Fibroblast of gingiva (primary cell): ENCODE measurements at regions not wholly inside any gene's neighbourhood (a gene's known extent, or its start where the extent isn't known, plus 50 kb on each side); places are given as distances from the start of the nearest gene placed in this dataset.

Source experiments
- DNase-seq: peaks from one replicate; pipeline ENCODE4 v3.0.0-alpha.2; 2011; ENCODE audit warnings: low read depth

DNA sequence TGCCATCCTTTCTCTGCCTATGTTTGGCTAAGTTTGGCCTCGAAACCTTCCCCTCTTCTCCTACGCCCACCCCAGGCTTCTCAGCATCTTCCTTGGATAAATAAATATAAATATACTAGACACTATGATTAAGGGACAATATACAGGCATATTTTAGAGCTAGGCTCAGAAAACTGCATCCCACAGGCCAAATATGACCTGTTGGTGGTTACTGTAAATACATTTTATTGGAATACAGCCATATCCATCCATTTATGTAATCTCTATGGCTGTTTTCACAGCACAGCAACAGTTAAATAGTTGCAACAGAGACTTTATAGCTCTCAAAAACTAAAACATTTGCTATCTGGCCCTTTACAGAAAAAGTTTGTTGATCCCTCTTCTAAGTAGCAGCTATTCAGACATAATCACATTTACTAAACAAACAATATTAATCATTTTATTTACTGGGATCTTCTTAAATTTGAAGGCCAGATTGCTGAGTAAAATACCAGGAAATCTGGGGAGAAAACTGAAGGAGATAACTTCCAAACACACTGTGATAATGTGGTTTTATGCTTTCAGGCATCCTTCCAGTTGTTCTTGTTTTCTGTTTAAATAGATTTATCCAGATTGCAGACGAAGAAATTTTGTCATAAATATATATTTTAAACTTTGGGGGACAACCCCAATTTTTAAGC, 269.7 kb upstream of the THRB start:
- no peak for DNase-seq

DNA sequence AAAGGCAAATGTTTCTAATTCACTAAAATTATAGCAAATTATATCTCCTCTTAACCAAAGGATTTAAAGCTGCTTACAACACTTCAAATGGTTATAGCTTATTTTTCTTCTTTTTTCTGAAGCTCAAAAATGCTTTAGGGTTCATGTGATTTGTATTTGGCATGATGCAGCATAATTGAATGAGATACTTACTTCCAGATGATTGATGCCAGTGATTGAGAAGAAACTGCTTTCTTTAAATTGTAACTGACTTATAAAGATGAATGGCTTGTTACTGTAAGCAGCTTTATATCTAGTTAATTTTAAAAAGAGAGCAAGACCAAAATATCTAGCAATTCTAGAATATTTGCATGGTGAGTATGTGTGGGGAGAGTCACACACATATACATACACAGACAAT, 270.7 kb upstream of the THRB start:
- DNase-seq = no peak

DNA sequence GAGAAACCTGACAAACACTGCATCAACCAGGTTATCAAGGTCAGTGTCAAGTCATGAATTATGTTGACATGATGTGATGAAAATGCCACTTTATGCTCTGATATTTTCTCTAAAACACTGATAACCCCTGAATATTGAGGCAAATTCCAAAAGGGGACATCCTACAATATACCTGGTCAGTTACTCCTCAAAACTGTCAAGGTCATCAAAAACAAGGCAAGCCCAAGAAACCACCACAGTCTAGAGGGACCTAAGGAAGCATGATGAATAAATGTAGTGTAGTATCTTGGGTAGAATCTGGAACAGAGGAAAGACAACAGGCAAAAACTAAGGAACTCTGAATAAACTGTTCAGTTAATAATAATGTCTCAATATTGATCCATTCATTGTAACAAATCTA, 275.3 kb upstream of the THRB start:
- DNase-seq = no peak

DNA sequence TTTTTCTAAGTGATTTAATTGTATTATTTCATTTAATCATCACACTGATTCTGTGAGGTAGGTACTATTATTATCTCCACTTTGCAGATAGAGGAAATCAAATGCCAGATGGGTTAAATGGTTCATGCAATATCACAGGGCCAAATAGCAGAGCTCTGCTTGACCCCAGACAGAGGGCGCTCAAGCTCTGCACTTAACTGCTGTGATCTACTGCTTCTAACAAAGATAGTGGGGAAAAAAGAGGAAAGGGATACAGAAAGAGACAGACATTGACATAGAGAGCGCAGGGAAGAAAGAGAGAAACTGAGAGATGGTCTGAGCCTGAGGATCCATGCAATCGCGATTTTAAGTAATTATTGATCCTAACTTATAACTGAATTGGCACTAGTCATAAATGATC, 279.1 kb upstream of the THRB start:
- peak; percentile 51 for DNase-seq

DNA sequence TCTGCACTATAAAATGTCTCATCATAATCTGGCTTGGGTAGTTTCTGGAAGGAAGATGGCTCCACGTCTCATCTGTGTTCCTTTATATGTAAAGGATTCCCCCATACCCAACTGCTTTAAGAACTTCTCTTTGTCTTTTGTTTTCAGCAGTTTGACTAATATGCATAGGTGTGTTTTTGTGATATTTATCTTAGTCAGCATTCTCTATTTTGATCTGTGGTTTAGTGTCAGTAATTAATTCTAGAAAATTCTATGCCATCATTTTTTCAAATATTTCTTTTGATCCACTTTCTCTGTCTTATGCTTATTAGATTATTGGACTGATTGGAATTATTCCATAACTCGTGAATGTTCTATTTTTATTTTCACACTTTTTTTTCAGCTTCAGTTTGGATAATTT, 286.3 kb upstream of the THRB start:
- no peak for DNase-seq

DNA sequence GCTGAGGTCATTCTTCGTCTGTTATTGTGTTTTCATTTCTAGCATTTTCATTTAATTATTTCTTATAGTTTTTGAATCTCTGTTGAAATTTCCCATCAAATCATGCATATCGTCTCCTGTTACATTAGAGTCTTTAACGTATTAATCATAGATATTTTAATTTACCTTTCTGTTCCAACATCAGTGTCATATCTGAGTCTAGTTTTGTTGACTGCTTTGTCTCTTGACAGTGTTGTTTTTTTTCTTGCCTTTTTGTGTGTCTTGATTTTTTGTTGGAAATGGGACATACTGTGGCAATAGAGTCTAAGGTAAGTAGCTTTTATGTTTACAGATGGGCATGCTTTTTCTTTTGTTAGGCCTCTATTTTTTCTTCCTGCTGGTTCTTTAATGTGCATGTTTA, 286.8 kb upstream of the THRB start:
- DNase-seq = no peak

DNA sequence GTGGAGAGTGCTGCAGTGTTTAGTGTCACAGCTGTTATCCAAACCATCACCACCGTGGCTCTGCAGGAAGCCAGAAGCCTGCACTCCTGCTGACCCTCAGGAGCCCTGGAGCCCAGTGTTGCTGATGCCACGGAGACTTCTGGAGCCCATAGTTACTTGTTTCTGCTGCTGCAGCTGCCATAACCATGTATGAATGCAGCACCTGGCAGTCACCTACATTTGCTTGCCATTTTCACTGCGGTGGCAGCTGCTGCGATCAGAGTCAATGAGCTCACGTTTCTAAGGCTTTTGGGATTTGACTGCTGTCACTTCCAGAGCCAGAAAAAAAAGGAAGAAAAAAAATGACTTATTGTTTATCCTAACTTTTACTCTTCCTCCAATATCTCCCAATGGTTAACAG, 299.2 kb upstream of the THRB start:
- DNase-seq = no peak

DNA sequence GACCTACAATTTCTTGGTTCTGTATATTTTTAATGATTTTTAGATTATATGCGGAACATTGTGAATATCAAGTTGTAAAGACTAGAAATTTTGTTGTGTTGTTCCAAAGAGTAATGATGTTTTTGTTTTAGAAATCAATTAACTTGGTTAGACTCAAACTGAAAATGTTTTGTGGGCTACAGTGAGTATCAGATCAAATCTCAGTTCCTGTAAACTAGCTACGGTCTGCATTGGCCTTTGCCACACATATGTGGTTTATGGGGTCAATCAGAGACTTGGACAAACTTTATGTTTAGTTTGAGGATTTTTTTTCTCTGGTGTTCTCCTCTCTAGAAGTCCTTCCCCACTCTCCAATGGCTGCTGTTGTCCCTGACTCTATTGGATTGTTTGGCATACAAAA, 308.0 kb upstream of the THRB start:
- DNase-seq = no peak

DNA sequence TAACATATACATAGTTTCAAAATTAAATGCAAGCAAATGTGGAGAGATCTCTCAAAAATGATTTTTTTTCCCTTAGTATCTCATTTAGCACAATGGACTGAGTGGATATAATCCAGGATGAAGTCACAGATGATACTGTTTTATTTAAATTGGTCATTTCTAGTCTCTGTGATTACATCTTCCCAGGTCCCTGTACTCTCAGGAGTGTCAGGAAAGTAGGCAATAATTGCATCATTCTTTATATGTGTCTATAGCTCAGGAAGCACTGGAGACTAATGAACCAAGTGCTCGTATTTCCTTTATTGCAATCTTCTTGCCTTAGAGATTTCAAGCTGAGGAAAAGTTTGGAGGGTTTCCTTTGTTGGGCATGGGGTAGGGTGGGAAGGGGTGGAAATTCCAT, 309.4 kb upstream of the THRB start:
- DNase-seq = no peak

DNA sequence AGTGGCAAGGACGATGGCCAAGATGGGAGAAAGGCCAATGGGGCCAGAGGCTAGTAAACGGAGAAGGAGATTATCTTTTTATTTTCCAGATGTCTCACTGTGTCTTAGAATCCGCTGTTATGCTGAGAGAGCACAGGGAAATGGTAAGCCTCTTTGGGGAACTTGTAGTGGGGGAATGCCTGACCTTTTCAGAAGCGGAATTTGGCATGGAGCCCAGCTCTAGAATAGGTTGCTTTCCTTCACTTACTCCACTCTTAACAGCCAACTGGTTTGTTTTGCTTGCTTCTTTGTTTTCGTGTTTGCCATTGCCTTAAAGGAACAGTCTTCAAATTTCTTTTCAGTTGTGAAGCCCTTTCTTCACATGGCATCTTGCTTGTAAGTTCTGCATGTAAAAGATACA, 316.2 kb upstream of the THRB start:
- no peak for DNase-seq

DNA sequence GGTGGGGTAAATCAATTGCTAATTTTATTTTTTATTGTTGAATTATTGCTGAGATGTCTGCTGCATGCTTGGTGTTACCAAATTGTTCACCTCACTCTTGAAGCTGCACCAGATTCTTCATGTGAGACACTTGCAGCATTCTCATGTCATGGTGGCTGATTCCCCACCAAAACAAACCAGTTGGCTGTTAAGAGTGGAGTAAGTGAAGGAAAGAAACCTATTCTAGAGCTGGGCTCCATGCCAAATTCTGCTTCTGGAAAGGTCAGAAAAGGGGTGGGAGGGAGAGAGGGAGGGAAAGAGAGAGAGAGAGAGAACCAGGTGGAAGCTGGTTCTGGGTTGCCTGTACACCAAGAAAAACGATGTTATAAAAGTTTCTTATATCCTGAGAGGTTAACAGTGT, 317.5 kb upstream of the THRB start:
- DNase-seq = no peak

DNA sequence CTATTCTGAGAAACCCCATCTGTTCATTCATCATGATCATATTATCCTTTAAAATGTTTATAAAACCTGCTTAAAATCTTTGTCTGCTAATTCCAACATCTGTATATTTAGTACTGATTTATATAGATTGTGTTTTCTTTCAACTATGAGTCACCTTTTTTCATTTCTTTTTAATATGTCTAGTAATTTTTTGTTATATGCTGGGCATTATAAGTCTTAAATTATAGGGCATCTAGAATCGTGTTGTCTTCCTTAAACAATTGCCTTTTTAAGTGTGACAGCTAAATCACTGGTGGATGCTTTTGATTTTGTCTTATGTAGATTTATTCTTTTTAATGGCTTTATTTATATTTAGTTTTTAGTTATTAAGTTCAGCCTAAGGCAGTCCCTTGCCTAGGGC, 323.4 kb upstream of the THRB start:
- DNase-seq = no peak

DNA sequence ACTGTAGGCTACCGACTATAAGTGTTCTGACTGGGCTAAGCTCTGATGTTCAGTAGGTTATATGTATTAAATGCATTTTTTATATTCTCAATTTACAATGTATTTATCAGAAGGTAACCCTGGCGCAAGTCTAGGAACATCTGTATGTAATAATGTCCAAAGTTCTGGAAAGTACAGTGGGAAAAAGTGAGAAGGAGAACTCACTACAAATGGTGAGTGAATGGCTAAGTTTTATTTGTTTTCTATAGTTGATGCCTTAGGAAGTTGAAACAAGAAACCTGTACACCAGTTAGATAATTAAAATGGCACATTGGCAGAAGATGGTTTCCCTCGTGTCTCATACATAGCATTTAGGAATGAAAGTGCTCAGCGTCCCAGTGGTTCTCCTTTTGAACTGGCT, 333.4 kb upstream of the THRB start:
- DNase-seq = no peak

DNA sequence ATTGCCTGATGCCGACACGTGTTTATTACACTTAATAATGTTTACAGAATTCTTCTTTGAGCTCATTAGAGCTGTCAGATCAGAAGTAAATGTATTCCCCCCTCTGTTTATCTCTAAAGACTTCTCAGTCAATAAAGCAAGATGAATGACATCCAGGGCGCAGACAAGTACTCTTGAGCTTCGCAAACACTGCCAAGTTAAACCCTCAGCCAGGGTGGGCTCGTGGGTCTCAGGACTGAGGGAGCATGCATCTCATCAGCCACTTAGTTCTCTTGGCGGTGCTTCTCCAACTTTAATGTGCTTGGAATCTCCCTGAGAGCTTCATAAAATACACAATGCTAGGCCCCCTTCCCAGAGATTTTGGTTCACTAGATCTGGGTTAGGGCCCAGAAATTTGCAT, 333.9 kb upstream of the THRB start:
- no peak for DNase-seq

DNA sequence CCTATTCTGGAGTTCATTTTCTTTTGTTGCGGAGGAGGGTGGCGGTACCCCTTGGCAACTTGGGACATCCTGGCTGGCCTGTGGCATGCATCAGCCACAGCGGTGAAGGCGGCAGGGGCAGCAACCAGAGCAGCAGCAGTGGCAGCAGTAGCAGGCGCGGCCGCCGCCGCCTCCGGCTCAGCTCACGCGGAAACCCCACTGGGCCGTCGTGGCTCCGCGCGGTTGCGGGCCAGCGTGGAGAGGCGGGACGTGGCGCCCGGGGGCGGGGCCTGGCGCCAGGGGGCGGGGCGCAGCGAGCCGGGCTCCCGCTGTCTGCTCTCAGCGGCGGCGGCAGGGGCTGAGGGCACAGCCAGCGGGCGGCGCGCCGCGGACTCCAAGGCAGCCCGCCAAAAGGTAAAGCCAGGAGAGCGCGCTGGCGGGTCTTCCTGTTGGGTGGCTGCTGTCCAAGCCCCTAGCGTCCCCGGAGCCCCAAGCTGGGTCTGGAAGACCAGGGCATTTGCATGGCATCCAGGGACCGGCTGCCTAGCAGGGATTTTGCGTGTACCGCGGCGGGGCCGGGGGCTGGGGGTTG, 334.4 kb upstream of the THRB start:
- DNase-seq = no peak

DNA sequence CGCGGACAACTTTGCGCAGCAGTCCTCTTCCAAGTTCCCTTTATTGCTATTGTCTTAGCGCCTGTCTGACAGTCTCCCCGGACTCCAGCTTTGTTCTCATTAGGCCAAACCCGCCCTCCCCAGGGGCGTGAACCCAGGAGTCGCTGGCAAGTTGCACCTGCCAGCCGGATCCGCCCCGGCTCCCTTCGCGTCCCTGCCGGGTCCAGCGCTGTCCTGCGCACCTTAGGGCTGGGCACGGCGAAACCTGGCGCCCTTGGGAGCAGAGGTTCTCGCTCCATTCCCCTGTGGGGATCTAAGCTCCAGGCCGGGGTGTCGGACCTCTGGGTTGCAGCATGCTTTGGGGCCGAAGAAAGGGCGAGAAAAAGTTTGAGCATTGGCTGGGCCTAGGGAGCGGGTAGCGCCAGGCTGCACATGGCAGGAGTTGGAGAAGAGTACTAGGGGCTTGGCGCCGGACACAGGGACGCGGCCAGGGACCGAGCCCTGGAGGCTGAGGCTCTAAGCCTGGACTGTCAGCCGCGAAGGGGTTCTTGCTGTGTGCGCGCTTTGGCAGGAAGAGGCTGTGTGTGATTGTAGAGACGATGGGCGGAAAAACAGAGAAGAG, 335.1 kb upstream of the THRB start:
- no peak for DNase-seq

DNA sequence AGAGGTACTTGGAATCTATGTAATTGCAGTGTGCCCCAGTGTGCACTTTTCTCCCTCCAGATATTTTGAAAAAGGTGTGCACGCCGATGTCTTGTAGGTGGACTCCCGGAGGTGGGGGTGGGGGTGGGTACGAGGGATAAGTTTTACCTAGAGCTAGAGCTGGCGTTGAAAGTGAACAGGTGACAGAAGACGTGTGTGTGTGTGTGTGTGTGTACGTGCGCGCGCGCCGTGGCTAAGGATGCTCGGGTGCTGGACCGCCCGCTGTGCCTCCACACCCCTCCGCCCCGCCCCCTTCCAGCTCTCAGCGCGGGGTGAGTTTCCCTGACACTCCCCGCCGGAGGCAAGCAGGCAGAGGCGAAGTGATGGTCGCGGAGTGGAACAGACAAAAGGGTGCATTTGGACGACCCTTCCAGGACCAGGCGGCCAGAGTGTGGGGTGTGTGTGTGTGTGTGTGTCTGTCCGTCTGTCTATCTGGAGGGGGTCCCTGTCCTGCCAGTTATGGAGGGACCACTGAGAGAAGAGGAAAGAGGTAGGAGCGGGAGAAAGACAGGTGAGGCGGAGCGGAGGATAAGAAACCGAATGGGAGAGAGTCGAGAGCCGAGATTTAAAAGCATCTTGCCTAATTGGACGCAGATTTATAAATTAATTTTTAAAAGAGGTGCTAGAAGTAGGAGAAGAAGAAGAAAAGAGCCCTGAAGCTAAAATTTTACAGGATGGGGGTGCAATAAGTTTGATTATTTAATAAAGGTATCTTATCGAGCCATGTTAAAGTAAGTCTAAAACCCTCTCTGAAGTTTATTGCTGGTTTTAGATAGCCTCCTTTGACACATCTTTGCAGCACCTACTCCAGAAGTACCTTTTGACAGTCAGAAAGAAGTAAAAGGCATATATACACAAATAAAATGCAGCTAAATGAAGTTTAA, 335.8 kb upstream of the THRB start:
- DNase-seq = no peak

DNA sequence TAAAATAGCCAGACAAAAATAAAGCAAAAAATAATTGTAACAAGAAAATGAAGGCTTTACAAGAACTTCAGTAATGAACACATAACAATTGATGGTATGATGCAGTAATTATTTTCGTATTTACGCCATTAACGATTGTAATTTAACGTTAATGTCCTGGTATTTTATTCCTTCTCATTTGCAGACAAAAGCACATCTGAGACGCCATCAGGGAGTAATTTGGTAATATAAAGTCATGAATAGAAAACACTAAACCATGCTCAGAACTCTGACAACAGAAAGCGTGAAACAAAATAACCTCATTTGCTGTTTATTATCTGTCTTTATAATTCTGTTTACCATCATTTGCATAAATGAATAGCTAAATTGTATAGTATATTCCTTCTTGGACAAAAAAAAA, 336.6 kb upstream of the THRB start:
- no peak for DNase-seq

DNA sequence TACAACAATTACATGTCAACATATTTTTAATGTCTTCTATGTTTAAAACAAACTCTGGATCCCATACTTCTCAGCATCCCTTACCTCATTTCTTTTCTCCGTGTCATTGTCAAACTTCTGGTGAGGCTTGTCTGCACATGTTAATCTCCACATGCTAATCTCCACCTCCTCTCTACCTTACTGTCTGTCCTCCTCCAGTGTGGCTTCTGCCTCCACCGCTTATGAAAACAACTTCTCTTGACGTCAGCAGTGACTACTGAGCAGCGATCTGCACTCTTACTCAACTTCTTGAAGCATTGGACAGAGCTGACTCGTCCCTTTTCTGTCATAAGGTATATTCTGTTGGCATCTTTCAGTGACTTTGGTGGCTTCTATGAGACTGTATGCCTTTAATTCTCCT, 338.2 kb upstream of the THRB start:
- DNase-seq = no peak

DNA sequence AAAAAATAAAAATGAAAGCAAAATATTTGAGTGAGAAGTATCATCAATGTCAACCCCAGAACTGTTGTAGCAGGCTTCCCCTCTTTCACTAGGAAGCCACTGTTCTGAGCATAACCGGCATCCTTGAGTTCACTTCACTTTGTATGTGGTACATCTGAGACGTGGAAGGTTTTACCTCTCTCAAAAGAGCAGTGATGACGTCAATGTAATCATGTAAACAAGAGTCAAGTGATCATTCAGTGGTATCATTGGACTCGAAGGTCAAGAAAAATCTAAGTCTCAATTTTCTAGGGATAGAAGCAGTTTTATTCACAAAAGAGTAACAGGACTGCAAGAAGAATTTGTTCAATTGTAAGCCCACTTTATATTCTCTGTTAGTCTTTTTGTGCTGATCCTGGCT, 339.8 kb upstream of the THRB start:
- DNase-seq = no peak

DNA sequence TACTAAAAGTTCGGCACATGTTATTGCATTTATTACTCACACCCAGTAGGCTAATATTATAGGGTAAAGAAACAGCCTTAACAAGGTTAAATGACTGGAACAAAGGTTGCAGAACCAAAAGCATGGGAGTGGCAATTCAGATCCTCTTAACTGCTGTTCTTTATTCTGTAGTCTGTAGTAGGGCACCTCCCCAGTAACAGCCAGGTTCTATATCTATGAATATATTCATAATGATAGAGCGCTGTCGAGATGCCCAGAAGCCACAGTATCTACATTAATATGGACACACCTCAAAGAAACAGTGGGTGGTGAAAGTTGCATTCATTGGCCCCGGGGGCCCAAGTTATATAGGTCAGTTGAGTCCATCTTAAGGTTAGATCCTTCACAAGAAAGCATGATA, 340.9 kb upstream of the THRB start:
- no peak for DNase-seq

DNA sequence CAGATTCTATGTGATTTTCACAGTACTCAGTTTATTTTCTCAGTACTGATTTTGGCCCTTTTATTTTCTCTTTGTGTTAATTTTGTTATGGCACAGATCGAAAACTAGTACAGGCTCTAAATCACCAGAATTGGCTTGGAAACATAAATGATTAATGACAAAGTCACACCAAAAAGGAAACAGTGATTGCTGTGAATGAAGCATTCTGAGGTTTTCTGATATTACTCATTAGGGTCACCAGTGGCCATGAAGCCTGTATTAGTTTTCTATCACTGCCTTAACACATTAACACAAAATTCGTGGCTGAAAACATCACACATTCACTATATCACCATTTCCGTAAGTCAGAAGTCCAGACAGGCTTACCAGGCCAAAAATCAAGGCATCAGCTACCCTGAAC, 343.0 kb upstream of the THRB start:
- DNase-seq = no peak

DNA sequence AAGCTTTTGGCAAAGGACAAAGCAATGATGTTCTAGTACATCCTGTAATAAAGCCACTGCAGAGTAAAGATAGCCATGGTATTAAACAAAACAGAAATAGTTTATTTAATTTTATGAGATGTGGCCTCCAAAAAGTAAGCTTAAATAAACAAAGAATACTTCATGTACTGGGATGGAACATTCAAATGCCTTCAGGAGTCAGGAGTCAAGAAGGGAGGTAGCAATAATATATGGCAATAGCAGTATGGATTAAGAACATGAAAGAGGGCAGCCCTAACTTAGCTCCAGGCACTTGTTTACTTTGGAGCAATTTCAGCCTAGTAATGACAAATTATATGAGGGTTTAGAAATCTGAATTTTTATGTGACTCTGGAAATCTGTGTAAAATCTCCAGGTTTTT, 343.9 kb upstream of the THRB start:
- no peak for DNase-seq
